H9 (cell line): ENCODE measurements at regions not wholly inside any gene's neighbourhood (a gene's known extent, or its start where the extent isn't known, plus 50 kb on each side); places are given as distances from the start of the nearest gene placed in this dataset.

Source experiments
- DNase-seq: peaks from one replicate; pipeline ENCODE4 v3.0.0-alpha.2; 2017
- H2AFZ ChIP-seq: one replicate; pipeline ENCODE4 v1.6.1; 2013; ENCODE audit warnings: mild to moderate bottlenecking, low read length, control low read depth, moderate library complexity
- H2AK5ac ChIP-seq: 2 replicates; pipeline ENCODE4 v1.6.1; 2013; ENCODE audit warnings: low read length, control low read depth, mixed read lengths; ENCODE audit not compliant: insufficient read length
- H2BK120ac ChIP-seq: one replicate; pipeline ENCODE4 v1.6.1; 2013; ENCODE audit warnings: low read depth, mild to moderate bottlenecking, low read length, control low read depth, inconsistent platforms; ENCODE audit not compliant: poor library complexity, severe bottlenecking
- H2BK12ac ChIP-seq: 2 replicates; pipeline ENCODE4 v1.6.1; 2013; ENCODE audit warnings: low read length, control low read depth, mixed read lengths, low read depth; ENCODE audit not compliant: insufficient read length
- H2BK15ac ChIP-seq: 2 replicates; pipeline ENCODE4 v1.6.1; 2013; ENCODE audit warnings: low read depth, low read length, control low read depth
- H2BK20ac ChIP-seq: one replicate; pipeline ENCODE4 v1.6.1; 2013; ENCODE audit warnings: low read depth, mild to moderate bottlenecking, low read length, control low read depth, inconsistent platforms; ENCODE audit not compliant: poor library complexity, severe bottlenecking
- H2BK5ac ChIP-seq: 2 replicates; pipeline ENCODE4 v1.6.1; 2013; ENCODE audit warnings: low read length, control low read depth, mixed read lengths; ENCODE audit not compliant: insufficient read length
- H3K14ac ChIP-seq: 2 replicates; pipeline ENCODE4 v1.6.1; 2013; ENCODE audit warnings: low read length, control low read depth; ENCODE audit not compliant: insufficient read depth
- H3K18ac ChIP-seq: 2 replicates; pipeline ENCODE4 v1.6.1; 2013; ENCODE audit warnings: low read depth, mild to moderate bottlenecking, mixed read lengths, low read length, control low read depth; ENCODE audit not compliant: insufficient read length
- H3K23ac ChIP-seq: 2 replicates; pipeline ENCODE4 v1.6.1; 2013; ENCODE audit warnings: low read length, control low read depth, mixed read lengths, low read depth; ENCODE audit not compliant: insufficient read length
- H3K23me2 ChIP-seq: 2 replicates; pipeline ENCODE4 v1.6.1; 2013; ENCODE audit warnings: low read depth, mild to moderate bottlenecking, mixed read lengths, low read length, control low read depth; ENCODE audit not compliant: insufficient read length, poor library complexity, severe bottlenecking
- H3K27ac ChIP-seq: 2 replicates; pipeline ENCODE4 v1.5.1; 2013; ENCODE audit warnings: low read length, control low read depth, mixed read lengths, low read depth; ENCODE audit not compliant: insufficient read length
- H3K27me3 ChIP-seq: 2 replicates; pipeline ENCODE4 v1.6.1; 2013; ENCODE audit warnings: low read length, control low read depth, inconsistent platforms; ENCODE audit not compliant: insufficient read depth
- H3K4ac ChIP-seq: 2 replicates; pipeline ENCODE4 v1.6.1; 2013; ENCODE audit warnings: low read depth, mild to moderate bottlenecking, control low read depth, inconsistent platforms, low read length, moderate library complexity
- H3K4me1 ChIP-seq: 2 replicates; pipeline ENCODE4 v1.6.1; 2013; ENCODE audit warnings: low read length, control low read depth, inconsistent platforms; ENCODE audit not compliant: insufficient read depth
- H3K4me2 ChIP-seq: 2 replicates; pipeline ENCODE4 v1.6.1; 2013; ENCODE audit warnings: low read length, control low read depth, mixed read lengths; ENCODE audit not compliant: insufficient read length, insufficient read depth
- H3K56ac ChIP-seq: 2 replicates; pipeline ENCODE4 v1.6.1; 2013; ENCODE audit warnings: low read depth, mild to moderate bottlenecking, mixed read lengths, low read length, control low read depth; ENCODE audit not compliant: insufficient read length
- H3K79me1 ChIP-seq: 2 replicates; pipeline ENCODE4 v1.6.1; 2013; ENCODE audit warnings: low read depth, mild to moderate bottlenecking, moderate library complexity, low read length, control low read depth, inconsistent platforms; ENCODE audit not compliant: insufficient read depth, poor library complexity, severe bottlenecking
- H3K79me2 ChIP-seq: 2 replicates; pipeline ENCODE4 v1.6.1; 2013; ENCODE audit warnings: low read length, control low read depth, inconsistent platforms; ENCODE audit not compliant: insufficient read depth
- H3K9ac ChIP-seq: 2 replicates; pipeline ENCODE4 v1.6.1; 2013; ENCODE audit warnings: low read length, control low read depth, mixed read lengths; ENCODE audit not compliant: insufficient read length; ENCODE audit errors: extremely low read depth
- H3K9me3 ChIP-seq: one replicate; pipeline ENCODE4 v1.6.1; 2013; ENCODE audit warnings: low read depth, low read length, inconsistent platforms; ENCODE audit not compliant: control insufficient read depth
- H3T11ph ChIP-seq: one replicate; pipeline ENCODE4 v1.6.1; 2013; ENCODE audit warnings: mild to moderate bottlenecking, low read length, control low read depth, inconsistent platforms
- H4K20me1 ChIP-seq: one replicate; pipeline ENCODE4 v1.6.1; 2013; ENCODE audit not compliant: control insufficient read depth, insufficient read length, insufficient read depth
- H4K5ac ChIP-seq: 2 replicates; pipeline ENCODE4 v1.6.1; 2013; ENCODE audit warnings: low read depth, mild to moderate bottlenecking, mixed read lengths, low read length, control low read depth; ENCODE audit not compliant: insufficient read length
- H4K8ac ChIP-seq: replicated peaks from 2 replicates; pipeline ENCODE4 v1.6.1; 2013; ENCODE audit warnings: low read length, control low read depth, mixed read lengths, low read depth; ENCODE audit not compliant: insufficient read length
- H4K91ac ChIP-seq: 2 replicates; pipeline ENCODE4 v1.6.1; 2013; ENCODE audit warnings: low read depth, mild to moderate bottlenecking, moderate library complexity, mixed read lengths, low read length, control low read depth; ENCODE audit not compliant: insufficient read length
- H3K27ac Mint-ChIP-seq, 3 experiments: 2 replicates in 2 of 3; 3 replicates in 1 of 3; pipeline ENCODE4 v1.8.0; 2020 to 2021; ENCODE audit warnings: mixed read lengths in 3 of 3, mild to moderate bottlenecking in 1 of 3, moderate library complexity in 1 of 3
- H3K27me3 Mint-ChIP-seq: 2 replicates; pipeline ENCODE4 v1.8.0; 2021; ENCODE audit warnings: low read depth, mild to moderate bottlenecking, moderate library complexity, mixed read lengths
- H3K36me3 Mint-ChIP-seq, 3 experiments: 2 replicates in 2 of 3; 3 replicates in 1 of 3; pipeline ENCODE4 v1.8.0; 2020 to 2021; ENCODE audit warnings: low read depth in 3 of 3, mixed read lengths in 3 of 3; ENCODE audit not compliant: insufficient read depth in 1 of 3
- H3K4me1 Mint-ChIP-seq, 2 experiments: 2 replicates each; pipeline ENCODE4 v1.8.0; 2020; ENCODE audit warnings: mixed read lengths in 2 of 2
- H3K4me3 Mint-ChIP-seq, 2 experiments: 2 replicates in 1 of 2; 3 replicates in 1 of 2; pipeline ENCODE4 v1.8.0; 2020 to 2021; ENCODE audit warnings: mild to moderate bottlenecking in 2 of 2, mixed read lengths in 2 of 2, moderate library complexity in 1 of 2
- H3K9me3 Mint-ChIP-seq, 2 experiments: 2 replicates in 1 of 2; 3 replicates in 1 of 2; pipeline ENCODE4 v1.8.0; 2020; ENCODE audit warnings: mild to moderate bottlenecking in 2 of 2, mixed read lengths in 2 of 2, moderate library complexity in 1 of 2
- CTCF ChIP-seq: fragments of 200-600 bp; sonication (generic); conservative IDR thresholded peaks from 3 replicates; pipeline ENCODE4 v1.8.0; 2021; ENCODE audit warnings: antibody characterized with exemption, mild to moderate bottlenecking
- WGBS: extraction: QIAGEN DNeasy Blood & Tissue Kit; methylation state at CpG from one replicate; pipeline ENCODE4 v1.1.7; 2013; ENCODE audit warnings: missing lambda C conversion rate, low lambda C conversion rate, mixed read lengths; ENCODE audit not compliant: insufficient read length; ENCODE audit errors: extremely low coverage; 5-methylcytosine and 5-hydroxymethylcytosine counted together

- H3K4me1 Mint-ChIP-seq, result peaks cover 0 to 3% of the 10 kb centered on the region in 2 experiments; a peak in 1 of 4 replicates
- Histone ChIP-seq H2AFZ (no peak overlapping the region), H3K27me3 (peaks cover 60% of the 10 kb centered on the region), H4K20me1 (peaks cover 3% of the 10 kb centered on the region), H4K8ac (no peak overlapping the region), H2BK15ac (no peak overlapping the region), H3K79me1 (no peaks in the 10 kb centered on the region), H2BK20ac (no peak overlapping the region), H3K27ac (no peak overlapping the region), H3K79me2 (no peaks in the 10 kb centered on the region), H3K9me3 (no peaks in the 10 kb centered on the region), H3K18ac (no peak overlapping the region), H3K4me1 (no peaks in the 10 kb centered on the region), H2AK5ac (no peak overlapping the region), H2BK120ac (no peak overlapping the region), H3K9ac (no peak overlapping the region), H3T11ph (no peak overlapping the region), H2BK5ac (no peak overlapping the region), H3K23ac (no peak overlapping the region), H4K5ac (no peak overlapping the region), H4K91ac (no peak overlapping the region), H3K4me2 (no peak overlapping the region), H3K14ac (no peak overlapping the region), H3K56ac (no peak overlapping the region), H3K4ac (no peak overlapping the region), H3K23me2 (no peaks in the 10 kb centered on the region), H2BK12ac (no peak overlapping the region)
- H3K27ac Mint-ChIP-seq, result no peak overlapping the region
- peaks cover 97% of the 10 kb centered on the region for H3K27me3 Mint-ChIP-seq
- no peaks in the 10 kb centered on the region for H3K36me3 Mint-ChIP-seq
- WGBS, result no CpG with 5 or more reads among the region's 9 CpGs
- no peak for TF ChIP-seq CTCF
- DNase-seq, result no peak
- peaks cover 0 to 6% of the 10 kb centered on the region in 2 experiments; a peak in 2 of 5 replicates for H3K9me3 Mint-ChIP-seq
- no peak overlapping the region for H3K4me3 Mint-ChIP-seq
Measured at GRCh38 chr22:22168941-22169867, 75.4 kb upstream of the VPREB1 start.
